WTC11 (cell line): ENCODE measurements at regions not wholly inside any gene's neighbourhood (a gene's known extent, or its start where the extent isn't known, plus 50 kb on each side); places are given as distances from the start of the nearest gene placed in this dataset.

Experiments used
- ATAC-seq: fragments of 200-7000 bp; cut with Tn5 transposase; 2 replicates; pipeline ENCODE4 v1.10.0; 2021; ENCODE audit warnings: mild to moderate bottlenecking, moderate library complexity
- CTCF ChIA-PET: fragments of 300-600 bp; sonication (Branson Sonifier 250); formaldehyde crosslinking; loops from one replicate; lab custom pipeline; 2021; ENCODE audit warnings: antibody characterized with exemption; lab: Charles Lee
- POLR2A ChIA-PET: fragments of 350-600 bp; sonication (Branson Sonifier 250); formaldehyde crosslinking; loops from one replicate; lab custom pipeline; 2021; ENCODE audit warnings: antibody characterized with exemption; lab: Charles Lee
- DNase-seq: peaks from one replicate; pipeline ENCODE4 v3.0.0; 2021; ENCODE audit warnings: low spot score
- H3K27ac Mint-ChIP-seq: 2 replicates; pipeline ENCODE4 v1.8.0; 2021; ENCODE audit warnings: mixed read lengths
- H3K27me3 Mint-ChIP-seq: 2 replicates; pipeline ENCODE4 v1.8.0; 2021; ENCODE audit warnings: low read depth, mild to moderate bottlenecking, moderate library complexity, mixed read lengths
- H3K36me3 Mint-ChIP-seq: 2 replicates; pipeline ENCODE4 v1.8.0; 2021; ENCODE audit warnings: mixed read lengths
- H3K4me1 Mint-ChIP-seq: 2 replicates; pipeline ENCODE4 v1.8.0; 2022; ENCODE audit warnings: mixed read lengths
- H3K4me3 Mint-ChIP-seq: 2 replicates; pipeline ENCODE4 v1.8.0; 2021; ENCODE audit warnings: mild to moderate bottlenecking, moderate library complexity, mixed read lengths
- H3K9me3 Mint-ChIP-seq: 2 replicates; pipeline ENCODE4 v1.8.0; 2021; ENCODE audit warnings: mixed read lengths
- ATF1 ChIP-seq: sonication (generic); formaldehyde crosslinking; IDR thresholded peaks from 2 replicates; pipeline ENCODE4 v1.8.1; 2023; ENCODE audit warnings: mild to moderate bottlenecking, moderate library complexity, missing genetic modification reagents
- CBFB ChIP-seq: sonication (generic); formaldehyde crosslinking; IDR thresholded peaks from 2 replicates; pipeline ENCODE4 v1.8.1; 2022; ENCODE audit warnings: mild to moderate bottlenecking, low read depth, missing genetic modification reagents
- EMX1 ChIP-seq: fragments of 250-450 bp; sonication (Bioruptor Pico); IDR thresholded peaks from 2 replicates; pipeline ENCODE4 v1.8.0; 2021; ENCODE audit warnings: mild to moderate bottlenecking
- GABPB1 ChIP-seq: sonication (generic); formaldehyde crosslinking; IDR thresholded peaks from 2 replicates; pipeline ENCODE4 v1.8.1; 2023; ENCODE audit warnings: mild to moderate bottlenecking, missing genetic modification reagents
- GRHL2 ChIP-seq: fragments of 250-450 bp; sonication (Bioruptor Pico); IDR thresholded peaks from 2 replicates; pipeline ENCODE4 v1.8.0; 2022; ENCODE audit warnings: mild to moderate bottlenecking, moderate library complexity; ENCODE audit not compliant: insufficient replicate concordance, severe bottlenecking
- JUN ChIP-seq: sonication (generic); formaldehyde crosslinking; IDR thresholded peaks from 2 replicates; pipeline ENCODE4 v1.8.0; 2023; ENCODE audit warnings: mild to moderate bottlenecking, missing genetic modification reagents
- NR1H2 ChIP-seq: sonication (generic); formaldehyde crosslinking; IDR thresholded peaks from 2 replicates; pipeline ENCODE4 v1.9.0; 2021; ENCODE audit warnings: mild to moderate bottlenecking, moderate library complexity, missing genetic modification reagents
- OVOL2 ChIP-seq: fragments of 250-450 bp; sonication (Bioruptor Pico); IDR thresholded peaks from 2 replicates; pipeline ENCODE4 v1.9.0; 2021; ENCODE audit warnings: mild to moderate bottlenecking, borderline replicate concordance
- SMAD4 ChIP-seq: sonication (generic); formaldehyde crosslinking; IDR thresholded peaks from 2 replicates; pipeline ENCODE4 v1.8.0; 2022; ENCODE audit warnings: mild to moderate bottlenecking, missing genetic modification reagents
- SP1 ChIP-seq: sonication (generic); formaldehyde crosslinking; conservative IDR thresholded peaks from 2 replicates; pipeline ENCODE4 v1.8.1; 2022; ENCODE audit warnings: missing genetic modification reagents
- TCF7 ChIP-seq: sonication (generic); formaldehyde crosslinking; IDR thresholded peaks from 2 replicates; pipeline ENCODE4 v1.8.0; 2022; ENCODE audit warnings: mild to moderate bottlenecking, low read depth, missing genetic modification reagents, moderate library complexity
- TP53 ChIP-seq: sonication (generic); formaldehyde crosslinking; IDR thresholded peaks from 2 replicates; pipeline ENCODE4 v1.8.1; 2023; ENCODE audit warnings: mild to moderate bottlenecking, missing genetic modification reagents
- ZNF219 ChIP-seq: sonication (generic); formaldehyde crosslinking; IDR thresholded peaks from 2 replicates; pipeline ENCODE4 v1.8.0; 2023; ENCODE audit warnings: missing genetic modification reagents, mild to moderate bottlenecking, borderline replicate concordance
- ZNF263 ChIP-seq: sonication (generic); formaldehyde crosslinking; IDR thresholded peaks from 2 replicates; pipeline ENCODE4 v1.8.1; 2022; ENCODE audit warnings: low read depth, mild to moderate bottlenecking, moderate library complexity, missing genetic modification reagents
- ZNF317 ChIP-seq: sonication (generic); formaldehyde crosslinking; IDR thresholded peaks from 2 replicates; pipeline ENCODE4 v1.8.1; 2023; ENCODE audit warnings: low read depth, mild to moderate bottlenecking, moderate library complexity, missing genetic modification reagents, borderline replicate concordance
- ZNF423 ChIP-seq: fragments of 250-450 bp; sonication (Bioruptor Pico); IDR thresholded peaks from 2 replicates; pipeline ENCODE4 v2.1.2; 2022; ENCODE audit warnings: mild to moderate bottlenecking, moderate library complexity
- ZNF671 ChIP-seq: fragments of 250-450 bp; sonication (Bioruptor Pico); IDR thresholded peaks from 2 replicates; pipeline ENCODE4 v1.8.0; 2021; ENCODE audit warnings: mild to moderate bottlenecking
- TF ChIP-seq, protein P1 (sequence below): sonication (generic); formaldehyde crosslinking; IDR thresholded peaks from 2 replicates; pipeline ENCODE4 v1.8.1; 2023; ENCODE audit warnings: mild to moderate bottlenecking, missing genetic modification reagents
- TF ChIP-seq, protein P2 (sequence below): sonication (generic); formaldehyde crosslinking; conservative IDR thresholded peaks from 2 replicates; pipeline ENCODE4 v1.8.1; 2022; ENCODE audit warnings: mild to moderate bottlenecking, missing genetic modification reagents
- TF ChIP-seq, protein P3 (sequence below): sonication (generic); formaldehyde crosslinking; IDR thresholded peaks from 2 replicates; pipeline ENCODE4 v1.8.0; 2023; ENCODE audit warnings: missing genetic modification reagents, mild to moderate bottlenecking, borderline replicate concordance
- TF ChIP-seq, protein P4 (sequence below): fragments of 250-450 bp; sonication (Bioruptor Pico); IDR thresholded peaks from 2 replicates; pipeline ENCODE4 v1.9.0; 2021; ENCODE audit warnings: moderate library complexity, mild to moderate bottlenecking, inconsistent platforms, borderline replicate concordance
- TF ChIP-seq, protein P5 (sequence below): sonication (generic); formaldehyde crosslinking; IDR thresholded peaks from 2 replicates; pipeline ENCODE4 v1.8.1; 2023; ENCODE audit warnings: mild to moderate bottlenecking, missing genetic modification reagents, moderate library complexity
- TF ChIP-seq, protein P6 (sequence below): fragments of 250-450 bp; sonication (Bioruptor Pico); IDR thresholded peaks from 2 replicates; pipeline ENCODE4 v2.1.2; 2022; ENCODE audit warnings: mild to moderate bottlenecking, moderate library complexity

DNA sequence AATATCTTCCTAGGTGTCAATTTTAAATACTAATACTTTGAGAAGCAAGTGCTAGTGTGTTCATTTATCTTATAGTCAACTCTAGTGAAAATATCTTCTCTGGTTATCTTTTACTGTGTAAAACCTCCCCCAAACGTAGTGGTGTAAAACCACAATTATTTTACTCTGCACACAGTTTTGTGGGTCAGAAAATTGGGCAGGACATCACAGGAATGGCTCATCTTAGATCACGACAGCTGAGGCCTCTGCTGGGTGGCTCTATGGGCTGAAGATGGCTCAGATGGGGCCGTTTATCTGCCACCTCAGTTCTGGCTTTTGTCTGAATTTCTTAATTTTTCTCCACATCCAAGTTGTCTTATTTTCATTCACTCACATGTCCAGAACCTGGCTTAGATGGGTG, 457.2 kb upstream of the ACTBL2 start (continued):
- TF ChIP-seq, protein P1, sequence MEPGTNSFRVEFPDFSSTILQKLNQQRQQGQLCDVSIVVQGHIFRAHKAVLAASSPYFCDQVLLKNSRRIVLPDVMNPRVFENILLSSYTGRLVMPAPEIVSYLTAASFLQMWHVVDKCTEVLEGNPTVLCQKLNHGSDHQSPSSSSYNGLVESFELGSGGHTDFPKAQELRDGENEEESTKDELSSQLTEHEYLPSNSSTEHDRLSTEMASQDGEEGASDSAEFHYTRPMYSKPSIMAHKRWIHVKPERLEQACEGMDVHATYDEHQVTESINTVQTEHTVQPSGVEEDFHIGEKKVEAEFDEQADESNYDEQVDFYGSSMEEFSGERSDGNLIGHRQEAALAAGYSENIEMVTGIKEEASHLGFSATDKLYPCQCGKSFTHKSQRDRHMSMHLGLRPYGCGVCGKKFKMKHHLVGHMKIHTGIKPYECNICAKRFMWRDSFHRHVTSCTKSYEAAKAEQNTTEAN (CRISPR knock-in tag) = no peak
- TF ChIP-seq ZNF423 (no peak), OVOL2 (CRISPR knock-in tag) (no peak)
- TF ChIP-seq, all 79 proteins: peak for 0

DNA sequence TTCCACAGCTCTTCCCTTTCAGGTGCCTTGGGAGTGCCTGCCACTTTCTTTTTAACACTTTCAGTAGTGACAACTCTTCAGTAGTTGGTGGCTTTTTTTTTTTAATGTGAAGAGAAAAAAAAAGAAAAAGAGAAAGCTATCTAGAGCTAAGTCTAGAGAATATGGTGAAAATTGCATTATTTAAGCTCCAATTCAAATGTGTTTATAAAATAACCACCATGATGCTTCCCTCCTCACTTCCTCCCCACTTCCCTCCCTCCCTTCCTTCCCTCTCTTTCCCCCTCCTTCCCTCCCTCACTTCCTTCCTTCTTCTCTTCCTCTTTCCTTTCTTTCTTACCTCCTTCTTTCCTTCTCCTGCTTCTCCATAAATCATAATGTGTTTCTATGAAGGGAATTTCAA, 456.7 kb upstream of the ACTBL2 start:
- DNase-seq = no peak
- no peaks in the 10 kb centered on the region for H3K27me3 Mint-ChIP-seq
- no peak for ATAC-seq
- TF ChIP-seq ZNF317 (no peak), SMAD4 (no peak), TCF7 (CRISPR knock-in tag) (no peak), GRHL2 (CRISPR knock-in tag) (no peak), ATF1 (CRISPR knock-in tag) (no peak)
- H3K36me3 Mint-ChIP-seq = peaks cover 4% of the 10 kb centered on the region; the same call in 1 of the 2 replicates
- H3K4me1 Mint-ChIP-seq = no peaks in the 10 kb centered on the region
- no peak overlapping the region for H3K27ac Mint-ChIP-seq
- no peak overlapping the region for H3K4me3 Mint-ChIP-seq
- ChIA-PET CTCF (no interaction called here), POLR2A (no interaction called here)
- peaks cover 6% of the 10 kb centered on the region for H3K9me3 Mint-ChIP-seq

DNA sequence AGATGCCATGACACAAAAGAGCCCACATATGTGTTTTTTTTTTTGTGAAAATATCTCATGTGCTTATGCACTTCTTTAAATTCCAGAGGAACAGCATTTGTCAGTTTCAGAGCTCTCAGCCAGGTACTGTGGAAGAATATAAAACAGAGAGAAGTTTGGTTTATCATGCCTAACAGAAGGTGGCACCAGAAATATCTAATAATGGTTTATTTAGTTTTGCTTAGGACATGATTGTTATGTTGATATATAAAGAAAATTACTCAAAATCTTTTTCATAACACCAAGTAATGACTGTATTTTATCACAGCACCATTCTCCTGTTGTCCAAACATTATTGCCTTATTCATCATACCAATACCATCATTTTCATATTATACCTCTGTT, 455.6 kb upstream of the ACTBL2 start:
- H3K9me3 Mint-ChIP-seq = peaks cover 6% of the 10 kb centered on the region
- H3K27ac Mint-ChIP-seq = no peak overlapping the region
- ChIA-PET POLR2A (interaction anchor here (0.5 kb wide), 1 partner anchor 855 kb away, joined by 4 read pairs; no protein-coding TSS in a partner anchor), CTCF (no interaction called here)
- H3K27me3 Mint-ChIP-seq = no peaks in the 10 kb centered on the region
- no peak for TF ChIP-seq SP1 (CRISPR knock-in tag)
- TF ChIP-seq, protein P2, sequence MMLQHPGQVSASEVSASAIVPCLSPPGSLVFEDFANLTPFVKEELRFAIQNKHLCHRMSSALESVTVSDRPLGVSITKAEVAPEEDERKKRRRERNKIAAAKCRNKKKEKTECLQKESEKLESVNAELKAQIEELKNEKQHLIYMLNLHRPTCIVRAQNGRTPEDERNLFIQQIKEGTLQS = no peak
- TF ChIP-seq JUN (CRISPR knock-in tag) = no peak
- TF ChIP-seq, protein P1 (CRISPR knock-in tag) = no peak
- no peak for TF ChIP-seq GABPB1
- TF ChIP-seq, protein P3, sequence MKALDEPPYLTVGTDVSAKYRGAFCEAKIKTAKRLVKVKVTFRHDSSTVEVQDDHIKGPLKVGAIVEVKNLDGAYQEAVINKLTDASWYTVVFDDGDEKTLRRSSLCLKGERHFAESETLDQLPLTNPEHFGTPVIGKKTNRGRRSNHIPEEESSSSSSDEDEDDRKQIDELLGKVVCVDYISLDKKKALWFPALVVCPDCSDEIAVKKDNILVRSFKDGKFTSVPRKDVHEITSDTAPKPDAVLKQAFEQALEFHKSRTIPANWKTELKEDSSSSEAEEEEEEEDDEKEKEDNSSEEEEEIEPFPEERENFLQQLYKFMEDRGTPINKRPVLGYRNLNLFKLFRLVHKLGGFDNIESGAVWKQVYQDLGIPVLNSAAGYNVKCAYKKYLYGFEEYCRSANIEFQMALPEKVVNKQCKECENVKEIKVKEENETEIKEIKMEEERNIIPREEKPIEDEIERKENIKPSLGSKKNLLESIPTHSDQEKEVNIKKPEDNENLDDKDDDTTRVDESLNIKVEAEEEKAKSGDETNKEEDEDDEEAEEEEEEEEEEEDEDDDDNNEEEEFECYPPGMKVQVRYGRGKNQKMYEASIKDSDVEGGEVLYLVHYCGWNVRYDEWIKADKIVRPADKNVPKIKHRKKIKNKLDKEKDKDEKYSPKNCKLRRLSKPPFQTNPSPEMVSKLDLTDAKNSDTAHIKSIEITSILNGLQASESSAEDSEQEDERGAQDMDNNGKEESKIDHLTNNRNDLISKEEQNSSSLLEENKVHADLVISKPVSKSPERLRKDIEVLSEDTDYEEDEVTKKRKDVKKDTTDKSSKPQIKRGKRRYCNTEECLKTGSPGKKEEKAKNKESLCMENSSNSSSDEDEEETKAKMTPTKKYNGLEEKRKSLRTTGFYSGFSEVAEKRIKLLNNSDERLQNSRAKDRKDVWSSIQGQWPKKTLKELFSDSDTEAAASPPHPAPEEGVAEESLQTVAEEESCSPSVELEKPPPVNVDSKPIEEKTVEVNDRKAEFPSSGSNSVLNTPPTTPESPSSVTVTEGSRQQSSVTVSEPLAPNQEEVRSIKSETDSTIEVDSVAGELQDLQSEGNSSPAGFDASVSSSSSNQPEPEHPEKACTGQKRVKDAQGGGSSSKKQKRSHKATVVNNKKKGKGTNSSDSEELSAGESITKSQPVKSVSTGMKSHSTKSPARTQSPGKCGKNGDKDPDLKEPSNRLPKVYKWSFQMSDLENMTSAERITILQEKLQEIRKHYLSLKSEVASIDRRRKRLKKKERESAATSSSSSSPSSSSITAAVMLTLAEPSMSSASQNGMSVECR (CRISPR knock-in tag) = no peak
- TF ChIP-seq EMX1 = no peak
- TF ChIP-seq NR1H2 (CRISPR knock-in tag) = no peak
- TF ChIP-seq, protein P4, sequence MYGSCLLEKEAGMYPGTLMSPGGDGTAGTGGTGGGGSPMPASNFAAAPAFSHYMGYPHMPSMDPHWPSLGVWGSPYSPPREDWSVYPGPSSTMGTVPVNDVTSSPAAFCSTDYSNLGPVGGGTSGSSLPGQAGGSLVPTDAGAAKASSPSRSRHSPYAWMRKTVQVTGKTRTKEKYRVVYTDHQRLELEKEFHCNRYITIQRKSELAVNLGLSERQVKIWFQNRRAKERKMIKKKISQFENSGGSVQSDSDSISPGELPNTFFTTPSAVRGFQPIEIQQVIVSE (CRISPR knock-in tag) = no peak
- TF ChIP-seq, protein P5, sequence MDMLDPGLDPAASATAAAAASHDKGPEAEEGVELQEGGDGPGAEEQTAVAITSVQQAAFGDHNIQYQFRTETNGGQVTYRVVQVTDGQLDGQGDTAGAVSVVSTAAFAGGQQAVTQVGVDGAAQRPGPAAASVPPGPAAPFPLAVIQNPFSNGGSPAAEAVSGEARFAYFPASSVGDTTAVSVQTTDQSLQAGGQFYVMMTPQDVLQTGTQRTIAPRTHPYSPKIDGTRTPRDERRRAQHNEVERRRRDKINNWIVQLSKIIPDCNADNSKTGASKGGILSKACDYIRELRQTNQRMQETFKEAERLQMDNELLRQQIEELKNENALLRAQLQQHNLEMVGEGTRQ = no peak
- TF ChIP-seq GRHL2 (CRISPR knock-in tag) = no peak
- no peak for TF ChIP-seq CBFB (CRISPR knock-in tag)
- TF ChIP-seq ATF1 (CRISPR knock-in tag) = no peak
- no peak for TF ChIP-seq ZNF671
- no peak for TF ChIP-seq ZNF219 (CRISPR knock-in tag)
- TF ChIP-seq ZNF263 (CRISPR knock-in tag) = no peak
- TF ChIP-seq, protein P6, sequence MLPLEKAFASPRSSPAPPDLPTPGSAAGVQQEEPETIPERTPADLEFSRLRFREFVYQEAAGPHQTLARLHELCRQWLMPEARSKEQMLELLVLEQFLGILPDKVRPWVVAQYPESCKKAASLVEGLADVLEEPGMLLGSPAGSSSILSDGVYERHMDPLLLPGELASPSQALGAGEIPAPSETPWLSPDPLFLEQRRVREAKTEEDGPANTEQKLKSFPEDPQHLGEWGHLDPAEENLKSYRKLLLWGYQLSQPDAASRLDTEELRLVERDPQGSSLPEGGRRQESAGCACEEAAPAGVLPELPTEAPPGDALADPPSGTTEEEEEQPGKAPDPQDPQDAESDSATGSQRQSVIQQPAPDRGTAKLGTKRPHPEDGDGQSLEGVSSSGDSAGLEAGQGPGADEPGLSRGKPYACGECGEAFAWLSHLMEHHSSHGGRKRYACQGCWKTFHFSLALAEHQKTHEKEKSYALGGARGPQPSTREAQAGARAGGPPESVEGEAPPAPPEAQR = no peak
- no peak for TF ChIP-seq TP53
- no peak for TF ChIP-seq ZNF423
- no peaks in the 10 kb centered on the region for H3K4me1 Mint-ChIP-seq
- DNase-seq = no peak
- H3K4me3 Mint-ChIP-seq = no peak overlapping the region
- peaks cover 4% of the 10 kb centered on the region; the same call in 1 of the 2 replicates for H3K36me3 Mint-ChIP-seq
- no peak for ATAC-seq
